ENCODE measurements at regions not wholly inside any gene's neighbourhood (a gene's known extent, or its start where the extent isn't known, plus 50 kb on each side); places are given as distances from the start of the nearest gene placed in this dataset.

DNA sequence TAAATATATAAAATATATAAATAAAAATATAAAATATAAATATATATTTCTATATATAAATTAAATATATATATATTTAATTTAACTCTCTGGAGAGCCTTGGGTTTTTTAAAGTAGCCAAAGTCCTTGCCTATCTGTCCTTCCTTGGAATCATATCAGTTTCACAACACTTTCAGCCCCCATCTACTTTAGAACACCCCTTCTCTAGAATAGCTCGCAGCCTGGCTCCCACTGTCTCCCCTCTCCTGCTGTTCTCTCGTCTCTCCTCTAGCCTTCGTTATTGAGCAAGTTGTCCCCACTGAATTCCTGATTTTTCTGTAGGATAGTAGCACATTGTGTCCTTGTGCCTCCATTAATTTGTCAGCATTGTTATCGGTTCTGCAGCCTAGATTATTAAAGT lies 677.0 kb downstream of the RNF144A start:
- H3K4me3 ChIP-seq (ENCODE audit: low read depth, low read length): no peak overlapping the region
- no peak for DNase-seq (ENCODE audit: low read depth)
- TF ChIP-seq, protein P1, sequence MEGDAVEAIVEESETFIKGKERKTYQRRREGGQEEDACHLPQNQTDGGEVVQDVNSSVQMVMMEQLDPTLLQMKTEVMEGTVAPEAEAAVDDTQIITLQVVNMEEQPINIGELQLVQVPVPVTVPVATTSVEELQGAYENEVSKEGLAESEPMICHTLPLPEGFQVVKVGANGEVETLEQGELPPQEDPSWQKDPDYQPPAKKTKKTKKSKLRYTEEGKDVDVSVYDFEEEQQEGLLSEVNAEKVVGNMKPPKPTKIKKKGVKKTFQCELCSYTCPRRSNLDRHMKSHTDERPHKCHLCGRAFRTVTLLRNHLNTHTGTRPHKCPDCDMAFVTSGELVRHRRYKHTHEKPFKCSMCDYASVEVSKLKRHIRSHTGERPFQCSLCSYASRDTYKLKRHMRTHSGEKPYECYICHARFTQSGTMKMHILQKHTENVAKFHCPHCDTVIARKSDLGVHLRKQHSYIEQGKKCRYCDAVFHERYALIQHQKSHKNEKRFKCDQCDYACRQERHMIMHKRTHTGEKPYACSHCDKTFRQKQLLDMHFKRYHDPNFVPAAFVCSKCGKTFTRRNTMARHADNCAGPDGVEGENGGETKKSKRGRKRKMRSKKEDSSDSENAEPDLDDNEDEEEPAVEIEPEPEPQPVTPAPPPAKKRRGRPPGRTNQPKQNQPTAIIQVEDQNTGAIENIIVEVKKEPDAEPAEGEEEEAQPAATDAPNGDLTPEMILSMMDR (IDR thresholded peaks at IDR 0.05; ENCODE audit: low read depth, low read length): no peak
- no peak for TF ChIP-seq MYC (IDR thresholded peaks at IDR 0.05; ENCODE audit: low read depth, low read length)
- no peak for TF ChIP-seq POLR2A (IDR thresholded peaks at IDR 0.05; ENCODE audit: extremely low read depth, insufficient read length)
- TF ChIP-seq, protein P2, sequence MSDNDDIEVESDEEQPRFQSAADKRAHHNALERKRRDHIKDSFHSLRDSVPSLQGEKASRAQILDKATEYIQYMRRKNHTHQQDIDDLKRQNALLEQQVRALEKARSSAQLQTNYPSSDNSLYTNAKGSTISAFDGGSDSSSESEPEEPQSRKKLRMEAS (IDR thresholded peaks at IDR 0.05; ENCODE audit: low read depth, low read length): no peak

DNA sequence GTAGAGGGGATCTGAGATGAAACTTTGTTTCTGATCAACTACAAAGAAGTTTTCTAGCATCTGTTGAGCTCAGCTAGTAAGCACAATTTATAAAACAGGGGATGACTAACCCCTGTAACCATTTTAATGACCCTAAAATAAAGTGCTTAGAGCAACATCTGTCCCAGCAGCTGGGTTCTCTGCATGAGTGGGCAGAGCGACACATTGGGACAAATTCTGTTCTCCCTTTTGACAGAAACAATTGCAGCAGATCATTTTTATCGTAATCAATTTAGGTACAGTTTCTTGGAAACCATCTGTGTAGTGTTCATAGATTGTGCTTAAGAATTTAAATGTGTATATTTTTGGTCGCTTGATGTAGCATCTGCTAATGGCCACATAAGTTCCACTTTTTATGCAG lies 678.0 kb downstream of the RNF144A start:
- TF ChIP-seq, protein P1 (IDR thresholded peaks at IDR 0.05; ENCODE audit: low read depth, low read length): no peak
- TF ChIP-seq POLR2A (IDR thresholded peaks at IDR 0.05; ENCODE audit: extremely low read depth, insufficient read length) (no peak), MYC (IDR thresholded peaks at IDR 0.05; ENCODE audit: low read depth, low read length) (no peak)
- TF ChIP-seq, protein P2 (IDR thresholded peaks at IDR 0.05; ENCODE audit: low read depth, low read length): no peak
- no peak overlapping the region for H3K4me3 ChIP-seq (ENCODE audit: low read depth, low read length)
- DNase-seq (ENCODE audit: low read depth): no peak

DNA sequence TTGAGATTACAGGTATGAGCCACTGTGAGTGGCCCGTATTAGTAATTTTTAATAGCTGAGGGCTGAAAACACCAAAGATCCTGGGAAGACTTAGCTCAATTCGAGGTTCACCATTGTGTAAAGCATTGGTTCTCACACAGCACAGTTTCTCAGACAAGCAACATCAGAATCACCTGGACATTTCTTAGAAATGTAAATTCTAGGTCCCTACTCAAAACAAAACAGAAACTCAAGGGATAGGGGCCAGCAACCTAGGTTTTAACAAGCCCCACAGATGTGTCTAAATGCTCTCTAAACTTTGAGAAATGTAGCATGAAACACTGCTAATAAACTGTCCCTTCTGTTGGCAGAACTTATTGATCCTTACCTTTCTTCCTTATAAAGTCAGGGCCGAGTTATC lies 681.2 kb downstream of the RNF144A start:
- no peak overlapping the region for H3K4me3 ChIP-seq (ENCODE audit: low read depth, low read length)
- TF ChIP-seq, protein P2 (IDR thresholded peaks at IDR 0.05; ENCODE audit: low read depth, low read length): no peak
- TF ChIP-seq, protein P1 (IDR thresholded peaks at IDR 0.05; ENCODE audit: low read depth, low read length): no peak

DNA sequence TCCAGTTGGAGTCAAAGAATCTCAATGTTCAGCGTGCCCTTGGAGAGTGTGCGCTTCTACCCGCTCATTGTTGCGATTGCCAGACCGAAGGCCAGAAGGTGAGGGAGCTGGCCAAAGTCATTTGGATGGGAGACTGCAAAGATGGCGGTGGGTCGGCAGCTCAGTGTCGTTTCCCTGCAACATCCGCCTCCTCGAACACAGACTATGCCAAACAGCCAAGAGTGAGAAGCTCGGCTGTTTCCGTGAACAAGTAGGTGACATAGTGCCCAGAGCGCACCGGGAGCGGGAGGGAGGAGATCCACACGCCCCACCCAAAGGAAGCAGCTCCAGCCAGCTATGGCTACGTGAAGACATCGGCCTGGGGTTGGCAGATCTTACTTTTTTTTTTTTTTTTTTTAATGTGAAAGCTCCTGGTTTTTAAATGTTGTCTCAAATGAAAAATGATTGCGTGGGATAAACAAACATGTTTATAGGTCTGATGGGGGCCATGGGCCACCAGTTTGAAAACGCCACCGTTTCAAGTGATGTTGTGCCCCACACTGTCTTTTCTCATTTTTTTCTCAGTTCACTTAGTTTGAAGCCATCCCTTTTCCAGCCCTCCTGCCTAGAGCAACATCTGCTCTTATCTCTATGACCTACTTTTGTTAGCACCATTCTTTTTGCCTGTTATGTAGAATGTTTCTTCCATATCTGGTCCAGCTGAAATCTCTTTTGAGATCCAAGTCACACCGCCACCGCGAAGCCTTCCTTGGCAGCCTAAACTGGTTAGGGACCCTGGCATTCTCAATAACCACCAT lies 682.4 kb downstream of the RNF144A start:
- TF ChIP-seq POLR2A (IDR thresholded peaks at IDR 0.05; ENCODE audit: extremely low read depth, insufficient read length) (no peak), MYC (IDR thresholded peaks at IDR 0.05; ENCODE audit: low read depth, low read length) (no peak)
- TF ChIP-seq, protein P2 (IDR thresholded peaks at IDR 0.05; ENCODE audit: low read depth, low read length): no peak
- TF ChIP-seq, protein P1 (IDR thresholded peaks at IDR 0.05; ENCODE audit: low read depth, low read length): no peak
- DNase-seq (ENCODE audit: low read depth): no peak
- no peak overlapping the region for H3K4me3 ChIP-seq (ENCODE audit: low read depth, low read length)

More for the DNA sequence above, 681.2 kb downstream of the RNF144A start:
- DNase-seq (ENCODE audit: low read depth): no peak

DNA sequence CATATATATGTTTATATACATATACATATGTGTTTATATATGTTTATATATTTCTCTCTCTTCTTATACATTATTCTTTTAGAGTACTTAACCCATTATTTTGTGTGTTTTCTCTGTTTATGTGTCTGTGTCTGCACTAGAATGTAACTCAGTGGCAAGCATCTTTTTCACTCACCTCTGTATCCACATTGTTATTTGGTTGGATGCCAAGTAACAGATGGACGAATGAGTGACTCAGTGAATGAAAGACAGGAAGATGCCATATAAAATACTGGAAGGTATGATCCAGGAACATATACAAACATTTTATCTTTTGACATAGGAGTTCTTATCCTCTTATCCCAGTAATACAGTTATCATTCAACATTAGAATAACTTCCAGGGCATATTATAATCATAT lies 684.8 kb downstream of the RNF144A start:
- TF ChIP-seq, protein P2 (IDR thresholded peaks at IDR 0.05; ENCODE audit: low read depth, low read length): no peak
- no peak for TF ChIP-seq POLR2A (IDR thresholded peaks at IDR 0.05; ENCODE audit: extremely low read depth, insufficient read length)
- TF ChIP-seq, protein P1 (IDR thresholded peaks at IDR 0.05; ENCODE audit: low read depth, low read length): no peak
- no peak for TF ChIP-seq MYC (IDR thresholded peaks at IDR 0.05; ENCODE audit: low read depth, low read length)
- DNase-seq (ENCODE audit: low read depth): no peak
- H3K4me3 ChIP-seq (ENCODE audit: low read depth, low read length): no peak overlapping the region

Measured in NB4 (cell line).